A204.1 (cell line): ENCODE measurements at regions not wholly inside any gene's neighbourhood (a gene's known extent, or its start where the extent isn't known, plus 50 kb on each side); places are given as distances from the start of the nearest gene placed in this dataset.

Source experiments
- FAIRE-seq: peaks from 2 replicates; lab custom pipeline; 2012; peaks lifted over from hg19 to GRCh38; lab: Jason Lieb, UNC

DNA sequence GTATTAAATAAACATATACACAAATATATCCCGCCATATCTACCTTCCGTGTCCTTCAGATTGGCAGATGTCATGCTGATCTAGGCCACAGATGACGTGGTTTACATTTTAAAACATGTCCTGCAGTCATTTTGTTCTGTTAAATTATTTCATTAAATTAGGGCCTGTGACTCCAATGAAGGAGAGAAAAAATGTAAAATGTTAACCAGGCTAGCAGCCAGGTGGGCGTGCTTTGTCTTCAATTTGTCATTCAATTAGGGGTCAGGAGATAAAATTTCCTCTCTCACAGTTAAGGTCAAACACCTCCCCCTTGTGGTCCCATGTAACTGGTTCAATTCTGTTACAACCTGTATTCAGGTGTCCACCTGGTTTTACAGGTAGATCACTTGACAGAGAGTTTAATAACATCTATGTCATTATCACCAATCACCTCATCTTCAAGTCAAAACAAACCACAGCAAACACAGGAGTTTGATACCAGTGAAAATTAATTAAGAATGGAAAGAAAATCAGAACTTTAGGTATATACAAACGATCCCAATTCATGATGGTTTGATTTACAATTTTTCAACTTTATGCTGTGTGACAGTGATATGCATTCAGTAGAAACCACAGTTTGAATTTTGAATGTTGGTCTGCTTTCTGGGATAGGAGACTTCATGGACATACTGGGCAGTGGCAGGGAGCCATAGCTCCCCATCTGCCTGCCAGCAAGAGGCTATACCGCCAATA, 339.4 kb downstream of the CMPK2 start:
- FAIRE-seq: no peak

- no peak for FAIRE-seq
Observed at GRCh38 chr2:6531304-6531703, 334.4 kb downstream of the CMPK2 start.

GRCh38 chr2:6535572-6535971, 330.1 kb downstream of the CMPK2 start:
- no peak for FAIRE-seq

DNA sequence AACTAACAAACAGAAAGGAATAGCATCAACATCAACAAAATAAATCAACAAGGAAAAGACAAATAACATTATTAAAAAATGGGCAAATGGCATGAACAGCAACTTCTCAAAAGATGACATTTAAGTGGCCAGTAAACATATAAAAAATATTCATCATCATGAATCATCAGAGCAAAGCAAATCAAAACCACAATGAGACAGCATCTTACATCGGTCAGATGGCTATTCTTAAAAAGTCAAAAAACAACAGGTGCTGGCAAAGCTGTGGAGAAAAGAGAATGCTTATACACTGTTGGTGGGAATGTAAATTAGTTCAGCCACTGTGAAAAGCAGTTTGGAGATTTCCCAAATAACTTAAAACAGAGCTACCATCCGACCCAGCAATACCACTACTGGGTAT, 327.1 kb downstream of the CMPK2 start:
- FAIRE-seq: no peak

DNA sequence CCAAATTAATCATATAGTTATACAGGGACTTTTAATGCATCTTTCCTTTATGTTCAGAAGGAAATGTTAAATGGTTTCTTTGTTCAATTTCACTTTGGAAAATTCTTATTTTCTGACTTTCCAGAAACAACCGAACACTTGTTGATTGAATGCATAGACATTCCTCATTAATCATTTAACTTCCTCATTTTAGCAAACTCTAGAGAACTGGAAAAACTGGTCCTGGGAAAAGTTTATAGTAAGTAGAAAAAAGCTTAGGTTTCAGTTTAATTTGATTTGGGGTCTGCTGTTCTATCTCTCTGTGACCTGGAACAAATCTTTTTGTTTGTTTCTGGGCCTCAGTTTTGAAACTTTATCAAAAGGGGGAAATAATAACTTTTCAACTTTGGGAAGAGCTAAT, 320.4 kb downstream of the CMPK2 start:
- FAIRE-seq: no peak

DNA sequence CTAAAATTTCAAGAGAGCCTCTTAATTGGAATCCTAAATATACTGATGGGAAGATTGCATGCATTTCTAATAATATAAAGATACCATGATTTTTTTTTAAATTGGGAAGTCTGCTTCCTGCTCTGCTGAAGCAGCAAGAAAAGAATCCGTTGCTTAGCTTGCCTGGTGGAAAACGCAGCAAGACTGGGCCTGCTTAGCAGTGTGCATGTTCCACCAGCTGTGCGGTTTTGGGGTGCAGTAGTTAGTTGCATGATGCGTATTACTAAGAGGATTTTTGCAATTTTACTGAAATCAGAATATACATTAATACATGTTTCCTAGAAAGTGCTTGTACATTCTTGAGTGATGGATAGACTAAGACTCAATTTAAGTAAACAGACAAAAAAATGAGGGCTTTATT, 319.9 kb downstream of the CMPK2 start:
- FAIRE-seq: no peak

- no peak for FAIRE-seq
Observed at GRCh38 chr2:6554466-6554865, 311.2 kb downstream of the CMPK2 start.

DNA sequence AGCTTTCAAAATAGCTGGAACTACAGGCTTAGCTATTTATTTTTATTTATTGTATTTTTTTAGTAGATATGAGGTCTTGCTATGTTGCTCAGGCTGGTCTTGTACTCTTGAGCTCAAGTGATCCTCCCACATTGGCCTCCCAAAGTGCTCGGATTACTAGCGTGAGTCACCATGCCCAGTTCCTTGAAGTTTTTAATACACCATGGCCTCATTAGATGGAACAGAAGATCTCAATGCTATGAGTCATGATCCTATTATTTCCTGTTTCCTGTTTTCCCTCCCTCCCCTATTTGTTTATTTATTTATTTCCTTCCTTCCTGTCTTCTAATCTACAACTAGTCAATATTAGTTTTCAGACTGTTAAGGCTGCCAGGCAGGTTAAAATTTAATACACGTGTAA, 309.0 kb downstream of the CMPK2 start:
- no peak for FAIRE-seq

GRCh38 chr2:6557737-6558136, 308.0 kb downstream of the CMPK2 start:
- FAIRE-seq: no peak

DNA sequence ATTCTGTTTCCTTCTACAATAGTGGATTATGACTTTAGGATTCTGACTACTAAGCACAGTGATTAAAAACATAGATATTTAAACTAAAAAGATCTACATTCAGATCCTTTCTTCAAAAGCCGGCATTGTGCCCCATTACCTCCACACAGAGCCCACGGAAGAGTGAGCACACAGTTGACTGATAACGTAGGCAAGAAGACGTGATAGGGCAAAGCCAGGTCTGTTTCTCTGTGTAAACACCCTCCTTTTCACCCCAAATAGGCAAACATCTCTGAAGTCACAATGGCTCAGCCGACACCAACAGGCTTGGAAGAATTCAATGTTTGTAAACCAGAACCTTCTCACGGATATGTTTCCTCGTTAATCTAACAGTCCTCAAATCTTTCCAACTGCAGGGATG, 302.9 kb downstream of the CMPK2 start:
- FAIRE-seq: no peak

DNA sequence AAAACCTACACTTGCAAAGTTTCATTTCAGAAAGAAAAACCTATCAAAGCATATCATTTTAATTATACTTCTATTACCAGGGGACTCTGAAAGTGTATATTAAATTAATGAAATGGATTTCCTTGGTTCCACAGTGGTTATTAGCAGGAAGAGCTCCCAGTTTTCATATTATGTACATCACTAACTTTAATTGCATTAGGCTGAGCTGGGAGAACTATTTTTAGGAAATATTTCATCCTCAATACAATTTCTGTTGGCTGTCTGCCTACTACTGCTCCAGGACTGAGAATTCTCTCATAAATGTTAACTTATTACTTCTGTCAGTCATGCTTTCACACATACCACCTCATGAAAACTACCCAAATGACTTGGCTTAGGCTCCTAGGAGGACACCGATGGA, 301.4 kb downstream of the CMPK2 start:
- FAIRE-seq: no peak

GRCh38 chr2:6574121-6574520, 291.6 kb downstream of the CMPK2 start:
- no peak for FAIRE-seq

DNA sequence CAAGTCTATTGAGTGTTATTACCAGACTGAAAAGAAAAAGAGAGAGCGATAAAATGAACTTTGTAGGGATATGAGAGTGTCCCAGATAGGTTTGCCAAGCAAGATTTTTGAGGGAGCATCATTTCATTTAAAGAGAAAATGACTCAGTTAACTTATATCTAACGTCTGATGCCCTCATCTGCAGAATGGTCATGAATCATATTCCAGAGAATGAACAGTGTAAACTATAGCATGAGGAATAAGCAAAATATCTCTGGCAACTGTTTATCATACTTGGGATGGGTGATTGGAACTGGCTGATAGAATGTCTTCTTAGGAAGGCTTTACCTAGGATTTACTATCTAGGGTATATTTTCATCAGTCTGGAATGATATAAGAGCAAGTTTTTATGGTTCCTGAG, 289.4 kb downstream of the CMPK2 start:
- FAIRE-seq: no peak

DNA sequence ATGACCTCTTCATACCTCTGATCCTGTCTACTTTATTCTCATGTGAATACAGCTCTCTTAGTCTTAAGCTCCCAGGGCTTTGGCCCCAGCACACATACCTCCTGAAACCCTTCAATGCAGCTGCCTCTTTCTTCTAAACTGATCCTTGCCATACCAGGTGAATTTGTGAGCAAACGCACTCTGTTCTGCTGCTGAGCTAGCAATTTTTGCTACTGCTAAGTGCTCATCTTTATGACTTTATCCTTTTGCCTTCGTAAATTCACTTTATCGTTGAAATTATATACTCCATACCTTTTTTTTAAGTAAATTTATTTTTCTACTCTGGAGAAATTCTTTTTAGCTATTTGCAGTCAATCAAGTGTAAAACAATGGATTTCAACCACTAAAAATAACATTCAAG, 287.7 kb downstream of the CMPK2 start:
- no peak for FAIRE-seq

DNA sequence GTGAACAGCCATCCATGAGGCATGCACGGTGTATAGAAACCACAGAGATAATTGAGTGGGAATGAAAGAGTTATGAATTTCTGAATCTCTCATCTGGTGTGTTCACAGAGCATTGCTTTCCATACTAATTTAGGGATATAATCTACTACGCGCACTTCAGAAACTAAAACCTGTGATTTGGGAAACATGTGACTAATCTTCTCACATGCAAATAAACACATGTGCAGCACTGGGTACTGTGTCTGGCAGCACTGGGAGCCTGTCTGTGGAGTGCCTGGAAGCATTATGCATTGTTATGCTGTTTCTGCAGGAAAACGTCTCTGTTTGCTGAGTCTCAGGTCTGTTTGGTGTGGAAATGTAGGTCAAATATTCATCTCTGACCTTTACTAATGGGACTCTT, 287.3 kb downstream of the CMPK2 start:
- no peak for FAIRE-seq

GRCh38 chr2:6579281-6579680, 286.4 kb downstream of the CMPK2 start:
- no peak for FAIRE-seq

DNA sequence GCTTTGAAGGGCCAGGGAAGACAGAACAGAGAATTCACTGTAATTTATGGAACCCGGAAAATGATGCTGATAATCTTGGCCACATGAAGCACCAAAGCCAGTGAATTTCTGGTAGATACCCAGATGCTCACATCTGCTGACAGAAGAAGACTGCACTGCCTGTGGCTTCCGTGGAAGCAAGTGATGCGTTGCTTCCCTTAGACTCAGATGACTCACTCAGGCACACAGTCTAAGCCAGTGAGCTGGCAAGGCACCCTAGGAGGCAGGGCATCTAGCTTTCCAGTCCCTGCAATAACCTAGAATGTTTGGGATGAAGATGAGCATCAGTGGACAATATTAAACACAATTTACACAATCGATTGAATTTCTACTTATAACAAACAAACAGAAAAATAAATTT, 284.7 kb downstream of the CMPK2 start:
- FAIRE-seq: no peak

DNA sequence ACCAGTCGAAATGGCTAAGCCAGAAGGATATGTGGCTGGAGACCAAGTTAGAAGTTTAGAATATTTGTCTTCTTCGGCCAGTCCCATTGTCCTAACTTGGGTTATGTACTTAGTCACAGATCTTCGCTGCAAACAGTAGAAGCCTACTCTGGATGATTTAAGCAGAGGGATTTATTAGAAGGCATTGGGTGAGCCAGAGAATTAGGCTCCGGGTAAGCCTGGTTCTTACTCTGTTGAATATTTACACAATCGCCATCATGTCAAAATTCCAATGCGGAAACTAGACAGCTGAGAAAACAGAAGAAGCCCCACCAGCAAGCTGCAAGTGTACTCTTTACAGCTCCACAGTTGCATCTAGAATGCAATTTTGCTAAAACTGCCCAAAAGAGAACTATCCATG, 276.6 kb downstream of the CMPK2 start:
- FAIRE-seq: no peak

GRCh38 chr2:6590442-6590841, 275.3 kb downstream of the CMPK2 start:
- FAIRE-seq: no peak

DNA sequence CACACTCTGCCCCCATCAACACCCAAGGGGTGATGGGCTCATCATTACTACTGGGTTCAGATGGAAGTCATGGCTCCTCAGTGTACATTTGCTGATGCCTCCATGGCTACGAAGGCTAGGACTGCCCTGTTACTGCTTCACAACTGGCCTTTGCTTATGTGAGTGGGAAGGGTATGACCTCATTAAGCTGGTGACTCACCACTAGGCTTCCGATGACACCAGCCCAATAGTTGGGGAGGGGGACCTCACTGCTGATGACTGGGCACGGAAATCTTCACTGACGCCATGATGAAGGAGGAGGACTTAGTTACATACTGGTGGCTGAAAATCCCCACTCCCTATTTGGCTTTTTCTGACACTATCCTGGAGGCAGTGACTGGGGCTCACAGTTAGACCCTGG, 263.2 kb downstream of the CMPK2 start:
- no peak for FAIRE-seq

DNA sequence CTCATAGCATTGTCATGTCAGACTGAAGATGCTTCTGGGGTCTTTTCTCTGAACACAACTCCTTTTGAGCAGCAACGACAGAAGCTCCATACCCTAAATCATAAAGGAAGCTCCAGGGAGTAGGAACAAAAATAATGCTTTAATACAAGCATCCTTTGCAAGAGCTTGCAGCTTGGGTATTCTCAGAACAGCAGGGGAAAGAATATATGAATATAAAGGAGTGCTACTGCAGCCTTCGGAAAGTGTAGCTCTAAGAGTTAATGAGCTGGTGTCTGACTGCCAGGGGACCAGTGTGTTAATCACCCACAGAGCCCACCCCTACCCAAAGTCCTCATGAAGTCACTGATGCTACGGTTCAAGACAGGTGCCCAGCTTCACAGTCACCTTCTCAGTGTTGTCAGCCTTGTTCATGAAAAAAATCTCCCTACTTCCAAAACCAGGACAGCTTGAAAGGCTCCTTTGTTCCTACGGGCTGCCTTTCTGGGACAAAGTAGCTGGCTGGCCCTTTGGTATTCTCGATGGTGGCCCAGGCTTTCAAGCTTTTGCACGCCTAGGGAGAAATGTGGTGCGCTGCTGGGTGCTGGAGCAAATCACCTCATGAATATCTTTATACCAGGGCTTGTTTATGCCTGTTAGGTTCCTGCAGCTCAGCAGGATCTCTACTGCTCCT, 259.7 kb downstream of the CMPK2 start:
- no peak for FAIRE-seq

DNA sequence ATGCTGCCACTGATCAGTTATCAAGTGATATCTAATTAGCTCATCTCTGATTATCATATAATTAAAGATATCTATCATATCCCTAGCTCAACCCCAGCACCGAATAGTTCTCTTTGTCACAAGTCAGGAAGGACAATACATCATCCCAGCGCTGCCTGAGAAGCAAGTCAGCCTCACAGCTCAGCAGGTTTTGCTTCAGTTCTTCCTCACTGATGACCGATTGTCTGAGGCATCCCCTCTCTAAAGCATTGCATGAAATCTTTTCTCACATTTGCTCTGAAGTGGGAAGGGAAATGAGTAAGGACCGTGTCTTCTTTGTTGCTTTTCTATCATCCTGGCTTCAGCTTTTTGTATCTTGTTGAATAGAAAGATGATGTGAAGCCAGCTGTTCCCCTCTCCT, 247.9 kb downstream of the CMPK2 start:
- FAIRE-seq: no peak

GRCh38 chr2:6618201-6618600, 247.5 kb downstream of the CMPK2 start:
- no peak for FAIRE-seq

GRCh38 chr2:6623746-6624145, 242.0 kb downstream of the CMPK2 start:
- FAIRE-seq: no peak
